Stomach smooth muscle (tissue), 2 donors: ENCODE measurements at regions not wholly inside any gene's neighbourhood (a gene's known extent, or its start where the extent isn't known, plus 50 kb on each side); places are given as distances from the start of the nearest gene placed in this dataset.

Experiments used
- H3K27ac ChIP-seq: one replicate; pipeline ENCODE4 v1.7.0; 2013; ENCODE audit warnings: mild to moderate bottlenecking, low read length, inconsistent platforms
- H3K27me3 ChIP-seq, 2 donors: one replicate each; pipeline ENCODE4 v1.7.0; 2013; ENCODE audit warnings: low read length in 2 of 2; ENCODE audit not compliant: insufficient read depth in 2 of 2, control insufficient read depth in 1 of 2
- H3K36me3 ChIP-seq, 2 donors: one replicate each; pipeline ENCODE4 v1.7.0; 2013; ENCODE audit warnings: low read length in 2 of 2; ENCODE audit not compliant: control insufficient read depth in 2 of 2, insufficient read depth in 2 of 2
- H3K4me1 ChIP-seq: one replicate; pipeline ENCODE4 v1.7.0; 2013; ENCODE audit warnings: low read length; ENCODE audit not compliant: control insufficient read depth, insufficient read depth
- H3K4me3 ChIP-seq, 2 donors: one replicate each; pipeline ENCODE4 v1.7.0; 2013; ENCODE audit warnings: low read length in 2 of 2
- H3K9ac ChIP-seq, 2 donors: one replicate each; pipeline ENCODE4 v1.7.0; 2013; ENCODE audit warnings: low read length in 2 of 2, mild to moderate bottlenecking in 1 of 2
- H3K9me3 ChIP-seq, 2 donors: one replicate each; pipeline ENCODE4 v1.7.0; 2013; ENCODE audit warnings: low read length in 2 of 2; ENCODE audit not compliant: control insufficient read depth in 2 of 2
- donor health status: healthy.
- donor health status: Pancreatic carcinoma.

DNA sequence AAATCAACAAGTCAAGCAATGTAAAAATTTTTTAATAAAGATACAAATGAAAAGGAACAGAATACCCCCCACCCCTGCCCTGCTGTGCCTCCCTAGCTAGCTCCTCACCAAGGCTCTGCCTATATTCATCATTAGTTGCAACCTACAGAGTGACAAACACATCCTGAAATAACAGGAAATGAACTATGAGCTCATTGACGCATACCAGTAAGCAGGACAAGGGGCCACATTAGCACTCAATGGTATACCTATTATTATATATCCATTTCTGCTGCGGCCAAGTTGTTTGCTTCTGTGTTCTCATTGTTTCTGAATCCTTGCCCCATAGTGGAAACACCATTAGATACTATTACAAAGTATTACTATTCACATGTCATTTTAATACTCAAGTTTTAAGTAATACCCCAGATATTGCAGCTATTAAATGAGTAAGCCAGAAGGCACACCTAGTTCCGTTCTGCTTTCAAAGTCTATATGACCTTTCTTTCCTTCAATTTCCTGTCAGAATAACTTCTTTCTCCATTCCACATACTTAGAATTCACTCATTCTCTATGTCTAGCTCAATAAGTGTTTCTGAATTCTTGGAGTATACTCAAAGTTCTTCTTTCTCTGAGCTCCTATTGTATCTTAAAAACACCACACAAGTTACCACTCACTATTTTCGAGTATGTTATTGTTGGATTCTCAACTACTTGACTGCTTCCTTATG lies 1214.9 kb downstream of the PLA2G4A start:
- no peaks in the 10 kb centered on the region for H3K36me3 ChIP-seq
- H3K27ac ChIP-seq = no peak overlapping the region
- no peaks in the 10 kb centered on the region for H3K27me3 ChIP-seq
- no peak overlapping the region for H3K4me3 ChIP-seq
- H3K9me3 ChIP-seq = no peaks in the 10 kb centered on the region
- no peaks in the 10 kb centered on the region for H3K4me1 ChIP-seq
- H3K9ac ChIP-seq = no peak overlapping the region

DNA sequence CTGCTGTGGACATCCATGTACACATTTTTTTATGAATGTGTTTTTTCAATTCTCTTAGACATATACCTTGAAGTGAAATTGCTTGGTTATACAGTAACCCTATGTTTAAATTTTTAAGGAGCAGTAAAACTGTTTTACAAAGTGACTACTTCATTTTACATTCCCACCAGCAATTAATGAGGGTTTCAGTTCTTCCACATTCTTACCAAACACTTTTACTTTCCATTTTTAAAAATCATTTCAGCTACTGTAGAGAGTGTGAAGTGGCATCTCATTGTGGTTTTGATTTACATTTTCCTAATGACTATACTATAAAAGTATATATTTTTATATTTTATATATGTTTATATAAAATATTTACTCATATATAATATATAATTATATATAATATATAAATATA lies 1221.5 kb downstream of the PLA2G4A start:
- Histone ChIP-seq H3K27ac (no peak overlapping the region), H3K36me3 (no peaks in the 10 kb centered on the region), H3K4me1 (no peaks in the 10 kb centered on the region)

DNA sequence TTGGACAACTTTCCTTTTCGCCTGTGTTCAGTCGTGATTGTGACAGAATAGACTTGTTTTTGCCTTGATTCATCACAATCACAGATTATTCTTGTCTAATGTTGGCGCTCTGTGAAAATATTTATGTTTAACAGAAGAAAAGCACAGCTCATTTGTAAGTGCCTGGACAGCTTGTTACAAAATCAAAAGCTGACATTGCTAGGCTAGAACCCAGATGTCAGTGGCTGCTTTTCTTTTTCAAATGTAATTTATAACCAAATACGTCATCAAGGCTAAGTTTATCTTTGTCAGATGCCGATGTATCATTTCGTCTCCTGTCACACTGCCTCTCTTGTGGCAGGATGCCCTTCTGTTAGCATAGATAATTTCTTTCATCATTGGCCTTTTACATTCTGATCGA lies 1227.3 kb downstream of the PLA2G4A start:
- H3K9me3 ChIP-seq = no peaks in the 10 kb centered on the region
- H3K27ac ChIP-seq = no peak overlapping the region
- H3K36me3 ChIP-seq = no peaks in the 10 kb centered on the region
- no peak overlapping the region for H3K9ac ChIP-seq
- H3K4me1 ChIP-seq = no peaks in the 10 kb centered on the region
- H3K27me3 ChIP-seq = no peaks in the 10 kb centered on the region
- no peak overlapping the region for H3K4me3 ChIP-seq

More for the DNA sequence above, 1221.5 kb downstream of the PLA2G4A start:
- no peak overlapping the region for H3K4me3 ChIP-seq
- no peak overlapping the region for H3K9ac ChIP-seq
- no peaks in the 10 kb centered on the region for H3K27me3 ChIP-seq
- H3K9me3 ChIP-seq = no peaks in the 10 kb centered on the region

DNA sequence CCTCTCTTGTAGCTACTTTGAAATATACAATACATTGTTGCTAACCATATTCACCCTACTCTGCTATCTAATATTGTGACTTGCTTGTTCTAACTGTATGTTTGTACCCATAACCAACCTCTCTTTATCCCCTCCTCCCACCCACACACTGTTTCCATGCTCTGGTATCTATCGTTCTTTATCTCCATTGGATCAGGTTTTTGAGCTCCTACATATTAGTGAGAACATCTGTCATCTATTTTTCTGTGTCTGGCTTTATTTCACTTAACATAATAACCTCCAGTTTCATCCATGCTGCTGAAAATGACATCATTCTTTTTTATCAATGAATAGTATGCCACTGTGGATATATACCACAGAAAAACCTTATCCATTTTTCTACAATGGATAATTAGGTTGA lies 1230.1 kb downstream of the PLA2G4A start:
- Histone ChIP-seq H3K4me3 (no peak overlapping the region), H3K9ac (no peak overlapping the region), H3K36me3 (no peaks in the 10 kb centered on the region), H3K27me3 (no peaks in the 10 kb centered on the region), H3K27ac (no peak overlapping the region), H3K4me1 (no peaks in the 10 kb centered on the region), H3K9me3 (no peaks in the 10 kb centered on the region)

DNA sequence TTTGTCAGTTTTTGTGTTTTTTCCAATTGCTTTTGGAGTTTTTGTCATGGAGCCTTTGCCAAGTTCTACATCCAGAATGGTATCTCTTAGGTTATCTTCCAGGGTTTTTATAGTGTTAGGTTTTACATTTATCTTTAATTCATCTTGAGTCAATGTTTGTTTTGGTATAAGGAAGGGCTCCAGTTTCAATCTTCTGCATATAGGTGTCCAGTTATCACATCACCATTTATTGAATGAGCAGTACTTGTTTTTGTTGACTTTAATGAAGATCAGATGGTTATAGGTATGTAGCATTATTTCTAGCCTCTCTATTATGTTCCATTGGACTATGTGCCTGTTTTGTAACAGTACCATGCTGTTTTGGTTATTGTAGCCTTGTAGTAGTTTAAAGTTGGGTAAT lies 1233.1 kb downstream of the PLA2G4A start:
- Histone ChIP-seq H3K4me1 (no peaks in the 10 kb centered on the region), H3K4me3 (no peak overlapping the region), H3K27me3 (no peaks in the 10 kb centered on the region), H3K9me3 (peaks cover 0 to 3% of the 10 kb centered on the region in 2 donors), H3K36me3 (no peaks in the 10 kb centered on the region), H3K27ac (no peak overlapping the region), H3K9ac (no peak overlapping the region)

DNA sequence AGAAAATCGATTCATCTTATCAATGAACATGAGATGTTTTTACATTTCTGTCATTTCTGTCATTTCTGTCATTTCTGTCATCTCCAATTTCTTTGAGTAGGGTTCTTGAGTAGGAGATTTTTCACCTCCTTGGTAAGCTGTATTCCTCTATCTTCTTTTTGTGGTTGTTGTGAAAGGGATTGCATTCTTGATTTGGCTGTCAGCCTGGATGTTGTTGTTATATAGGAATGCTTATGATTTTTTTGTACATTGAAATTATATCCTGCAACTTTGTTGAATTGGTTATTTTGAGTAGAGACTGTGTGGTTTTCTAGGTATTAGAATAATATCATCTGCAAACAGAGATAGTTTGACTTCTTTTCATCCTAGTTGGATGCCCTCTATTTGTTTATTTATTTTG lies 1233.7 kb downstream of the PLA2G4A start:
- no peak overlapping the region for H3K9ac ChIP-seq
- H3K27me3 ChIP-seq = no peaks in the 10 kb centered on the region
- no peaks in the 10 kb centered on the region for H3K4me1 ChIP-seq
- H3K4me3 ChIP-seq = no peak overlapping the region
- H3K27ac ChIP-seq = no peak overlapping the region
- peaks cover 0 to 3% of the 10 kb centered on the region in 2 donors for H3K9me3 ChIP-seq
- H3K36me3 ChIP-seq = no peaks in the 10 kb centered on the region

DNA sequence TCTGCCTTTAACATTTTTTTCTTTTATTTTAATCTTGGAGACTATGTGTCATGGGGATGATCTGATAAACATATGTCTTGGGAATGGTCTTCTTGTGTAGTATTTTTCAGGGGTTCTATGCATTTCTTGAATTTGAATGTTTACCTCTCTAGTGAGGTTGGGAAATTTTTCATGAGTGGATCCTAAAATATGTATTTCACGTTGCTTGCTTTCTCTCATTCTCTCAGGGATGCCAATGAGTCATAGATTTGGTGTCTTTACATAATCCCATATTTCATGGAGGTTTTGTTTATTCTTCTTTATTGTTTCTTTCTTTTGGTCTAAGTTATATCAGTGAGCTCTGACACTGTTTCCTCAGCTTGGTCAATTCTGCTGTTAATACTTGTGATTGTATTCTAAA lies 1237.2 kb downstream of the PLA2G4A start:
- H3K4me1 ChIP-seq = no peaks in the 10 kb centered on the region
- peaks cover 0 to 3% of the 10 kb centered on the region in 2 donors for H3K9me3 ChIP-seq
- H3K36me3 ChIP-seq = no peaks in the 10 kb centered on the region
- H3K4me3 ChIP-seq = no peak overlapping the region
- H3K27me3 ChIP-seq = no peaks in the 10 kb centered on the region
- no peak overlapping the region for H3K9ac ChIP-seq
- no peak overlapping the region for H3K27ac ChIP-seq

DNA sequence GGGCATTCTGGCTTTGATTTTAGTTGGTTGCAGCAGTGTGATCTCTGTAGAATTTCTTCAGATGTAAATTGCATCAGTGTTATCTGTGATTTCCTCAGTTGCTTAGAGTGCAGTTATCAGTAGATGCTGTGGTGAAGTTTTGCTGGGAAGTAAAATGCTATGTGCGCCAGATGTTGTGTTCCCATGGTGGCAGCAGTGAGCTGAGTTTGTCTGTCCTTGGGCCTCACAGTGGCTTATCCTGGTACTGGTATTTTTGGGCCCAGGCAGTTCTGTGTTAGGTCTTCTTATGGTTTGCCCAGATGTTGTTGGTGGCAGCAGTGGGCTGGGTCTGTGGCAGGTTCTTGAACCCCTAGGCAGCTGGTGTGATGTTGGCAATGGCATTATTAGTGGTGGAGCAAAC lies 1242.1 kb downstream of the PLA2G4A start:
- Histone ChIP-seq H3K27me3 (no peaks in the 10 kb centered on the region), H3K27ac (no peak overlapping the region), H3K4me1 (no peaks in the 10 kb centered on the region), H3K36me3 (no peaks in the 10 kb centered on the region), H3K9ac (no peak overlapping the region), H3K4me3 (no peak overlapping the region), H3K9me3 (peaks cover 0 to 9% of the 10 kb centered on the region in 2 donors)

DNA sequence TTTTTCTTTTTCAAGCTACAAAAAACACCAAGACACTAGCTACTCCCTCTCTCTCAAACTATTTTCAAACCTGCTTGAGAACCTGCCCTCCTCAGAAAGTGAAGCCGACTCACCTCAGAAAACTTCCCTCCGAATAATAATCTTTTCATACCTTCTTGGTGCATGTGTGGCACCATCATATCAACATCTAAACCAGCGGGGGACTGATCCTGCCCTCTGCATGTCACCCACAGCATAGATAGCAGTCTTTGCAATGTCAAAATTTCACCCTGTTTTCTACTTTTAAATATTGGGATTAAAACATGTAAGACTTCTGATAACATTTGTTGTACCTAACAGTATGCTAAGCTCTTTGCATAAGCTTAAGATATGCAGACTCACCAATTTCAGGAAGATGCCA lies 1260.3 kb downstream of the PLA2G4A start:
- H3K27ac ChIP-seq = no peak overlapping the region
- peaks cover 0 to 4% of the 10 kb centered on the region in 2 donors for H3K9me3 ChIP-seq
- H3K4me3 ChIP-seq = no peak overlapping the region
- H3K9ac ChIP-seq = no peak overlapping the region
- H3K4me1 ChIP-seq = no peaks in the 10 kb centered on the region
- no peaks in the 10 kb centered on the region for H3K27me3 ChIP-seq
- H3K36me3 ChIP-seq = no peaks in the 10 kb centered on the region

DNA sequence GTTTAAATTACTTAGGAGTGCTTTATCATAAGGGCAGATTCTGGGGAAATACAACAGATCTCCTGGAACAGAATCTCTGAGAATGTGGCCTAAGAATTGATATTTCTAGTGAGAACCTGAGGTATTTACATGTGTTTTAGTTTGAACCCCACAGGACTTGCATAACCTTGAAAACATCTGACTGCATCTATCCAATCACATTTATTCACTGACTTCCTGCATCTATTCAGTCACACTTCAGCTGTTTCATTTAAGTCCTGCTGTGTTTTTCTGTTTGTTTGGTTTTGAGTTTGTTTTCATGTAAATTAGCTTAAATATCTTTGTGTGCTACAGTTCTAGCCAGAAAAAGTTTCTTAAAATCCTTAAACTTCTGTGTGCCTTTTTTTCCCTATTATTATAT lies 1260.7 kb downstream of the PLA2G4A start:
- H3K9me3 ChIP-seq = peaks cover 0 to 4% of the 10 kb centered on the region in 2 donors

DNA sequence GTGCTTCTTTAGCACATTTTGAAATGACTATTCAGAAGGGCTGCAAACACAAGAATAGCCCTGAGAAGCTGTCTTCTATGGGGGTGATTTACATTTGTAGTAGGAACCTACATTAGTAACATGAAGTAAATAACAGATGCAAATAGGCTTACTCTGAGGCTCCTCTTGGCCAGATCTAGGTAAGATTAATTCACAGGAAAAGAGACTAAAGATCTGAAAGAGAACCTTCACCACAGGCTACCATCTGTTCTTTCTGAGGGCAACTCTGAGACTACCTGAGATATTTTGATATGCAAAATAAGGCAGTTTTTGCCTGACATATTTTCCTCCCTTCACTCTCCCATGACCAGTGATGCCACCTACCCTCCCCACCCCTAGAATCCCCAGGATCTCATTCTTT lies 1267.8 kb downstream of the PLA2G4A start:
- peaks cover 0 to 4% of the 10 kb centered on the region in 2 donors for H3K9me3 ChIP-seq
- no peaks in the 10 kb centered on the region for H3K36me3 ChIP-seq
- no peaks in the 10 kb centered on the region for H3K4me1 ChIP-seq
- H3K27me3 ChIP-seq = no peaks in the 10 kb centered on the region
- no peak overlapping the region for H3K9ac ChIP-seq
- no peak overlapping the region for H3K27ac ChIP-seq
- H3K4me3 ChIP-seq = no peak overlapping the region

More for the DNA sequence above, 1260.7 kb downstream of the PLA2G4A start:
- Histone ChIP-seq H3K9ac (no peak overlapping the region), H3K4me1 (no peaks in the 10 kb centered on the region), H3K27ac (no peak overlapping the region), H3K36me3 (no peaks in the 10 kb centered on the region), H3K4me3 (no peak overlapping the region), H3K27me3 (no peaks in the 10 kb centered on the region)
